ENCODE measurements at regions not wholly inside any gene's neighbourhood (a gene's known extent, or its start where the extent isn't known, plus 50 kb on each side); places are given as distances from the start of the nearest gene placed in this dataset.
A peak's percentile ranks its signal among the peaks of the same experiment; 100 is the strongest.
"Not testable (repeated sequence)": the region's sequence is repeated elsewhere in the genome, so short reads cannot be mapped to it uniquely, and the experiment has no call there.

DNA sequence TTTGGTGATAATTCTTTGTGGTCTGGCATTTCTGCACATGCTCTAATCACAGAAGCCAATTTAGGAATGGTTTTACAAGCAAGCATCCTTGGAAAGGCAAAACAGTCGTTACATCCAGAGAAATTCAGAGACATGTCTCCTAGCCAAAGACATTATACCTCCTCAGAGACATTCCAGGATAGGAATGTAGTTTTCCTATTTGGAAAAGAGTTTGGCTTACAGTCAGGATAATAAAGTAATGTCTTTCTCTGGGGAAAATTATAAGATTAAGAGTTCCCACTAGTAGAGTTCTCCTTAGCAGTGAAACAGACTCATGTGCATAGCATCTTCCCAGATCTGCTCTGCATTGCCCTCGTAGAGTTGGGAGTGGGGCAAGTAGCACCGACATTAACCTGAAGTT is 753.6 kb upstream of the TMEFF2 start:
- no peak for DNase-seq (ENCODE audit: unreplicated experiment)
- Mint-ChIP-seq H3K27ac (ENCODE audit: low read depth, unreplicated experiment) (no peak overlapping the region), H3K36me3 (ENCODE audit: insufficient read depth, unreplicated experiment) (no peaks in the 10 kb centered on the region), H3K4me1 (ENCODE audit: insufficient read depth, unreplicated experiment) (no peaks in the 10 kb centered on the region), H3K27me3 (ENCODE audit: insufficient read depth, unreplicated experiment) (no peaks in the 10 kb centered on the region), H3K4me3 (ENCODE audit: unreplicated experiment) (no peak overlapping the region), H3K9me3 (ENCODE audit: unreplicated experiment) (peaks cover 4% of the 10 kb centered on the region)
- TF ChIP-seq, protein P1, sequence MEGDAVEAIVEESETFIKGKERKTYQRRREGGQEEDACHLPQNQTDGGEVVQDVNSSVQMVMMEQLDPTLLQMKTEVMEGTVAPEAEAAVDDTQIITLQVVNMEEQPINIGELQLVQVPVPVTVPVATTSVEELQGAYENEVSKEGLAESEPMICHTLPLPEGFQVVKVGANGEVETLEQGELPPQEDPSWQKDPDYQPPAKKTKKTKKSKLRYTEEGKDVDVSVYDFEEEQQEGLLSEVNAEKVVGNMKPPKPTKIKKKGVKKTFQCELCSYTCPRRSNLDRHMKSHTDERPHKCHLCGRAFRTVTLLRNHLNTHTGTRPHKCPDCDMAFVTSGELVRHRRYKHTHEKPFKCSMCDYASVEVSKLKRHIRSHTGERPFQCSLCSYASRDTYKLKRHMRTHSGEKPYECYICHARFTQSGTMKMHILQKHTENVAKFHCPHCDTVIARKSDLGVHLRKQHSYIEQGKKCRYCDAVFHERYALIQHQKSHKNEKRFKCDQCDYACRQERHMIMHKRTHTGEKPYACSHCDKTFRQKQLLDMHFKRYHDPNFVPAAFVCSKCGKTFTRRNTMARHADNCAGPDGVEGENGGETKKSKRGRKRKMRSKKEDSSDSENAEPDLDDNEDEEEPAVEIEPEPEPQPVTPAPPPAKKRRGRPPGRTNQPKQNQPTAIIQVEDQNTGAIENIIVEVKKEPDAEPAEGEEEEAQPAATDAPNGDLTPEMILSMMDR (IDR thresholded peaks at IDR 0.05; ENCODE audit: unreplicated experiment) = no peak
- no TSS peak for BruUV-seq (replicated peaks)
- ChIA-PET CTCF (no interaction called here), POLR2A (no interaction called here)
- intact Hi-C loops (cut with micrococcal nuclease) = no loop called here

- Mint-ChIP-seq H3K4me3 (ENCODE audit: unreplicated experiment) (no peak overlapping the region), H3K27me3 (ENCODE audit: insufficient read depth, unreplicated experiment) (no peaks in the 10 kb centered on the region), H3K27ac (ENCODE audit: low read depth, unreplicated experiment) (no peak overlapping the region), H3K4me1 (ENCODE audit: insufficient read depth, unreplicated experiment) (no peaks in the 10 kb centered on the region), H3K9me3 (ENCODE audit: unreplicated experiment) (peaks cover 13% of the 10 kb centered on the region), H3K36me3 (ENCODE audit: insufficient read depth, unreplicated experiment) (no peaks in the 10 kb centered on the region)
- ChIA-PET POLR2A (no interaction called here), CTCF (interaction anchor here (0.6 kb wide), 1 partner anchor 158 kb away, joined by 3 read pairs; no protein-coding TSS in a partner anchor)
- no TSS peak for BruUV-seq (replicated peaks)
- TF ChIP-seq, protein P1 (IDR thresholded peaks at IDR 0.05; ENCODE audit: unreplicated experiment) = no peak
- intact Hi-C loops (cut with micrococcal nuclease) = no loop called here
- DNase-seq (ENCODE audit: unreplicated experiment) = no peak
Observed at GRCh38 chr2:192947352-192947751, 752.6 kb upstream of the TMEFF2 start.

DNA sequence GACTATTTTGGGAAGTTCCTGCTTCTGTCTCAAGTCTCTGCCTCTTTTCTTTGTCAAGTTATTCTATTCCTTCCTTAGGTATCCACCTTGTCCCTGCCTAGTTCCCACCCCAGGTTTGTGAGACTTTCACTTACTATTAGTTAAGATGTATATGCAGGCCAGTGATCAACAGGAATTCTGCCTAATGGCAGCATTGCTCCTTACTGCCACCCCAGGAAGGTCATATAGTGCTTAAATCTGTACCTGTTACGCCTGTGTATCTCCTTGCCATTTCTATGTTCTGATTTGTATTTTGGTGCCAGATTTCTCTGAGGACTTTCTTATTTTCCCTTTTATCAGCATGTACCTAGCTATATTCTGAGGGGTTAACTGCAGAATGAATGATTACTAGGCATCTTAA is 746.0 kb upstream of the TMEFF2 start:
- Mint-ChIP-seq H3K9me3 (ENCODE audit: unreplicated experiment) (peaks cover 13% of the 10 kb centered on the region), H3K4me3 (ENCODE audit: unreplicated experiment) (no peak overlapping the region), H3K36me3 (ENCODE audit: insufficient read depth, unreplicated experiment) (no peaks in the 10 kb centered on the region), H3K4me1 (ENCODE audit: insufficient read depth, unreplicated experiment) (peaks cover 9% of the 10 kb centered on the region), H3K27me3 (ENCODE audit: insufficient read depth, unreplicated experiment) (no peaks in the 10 kb centered on the region), H3K27ac (ENCODE audit: low read depth, unreplicated experiment) (no peak overlapping the region)
- POLR2A ChIA-PET = no interaction called here
- TF ChIP-seq, protein P1 (IDR thresholded peaks at IDR 0.05; ENCODE audit: unreplicated experiment) = no peak
- BruUV-seq (replicated peaks) = no TSS peak
- CTCF ChIA-PET = no interaction called here
- intact Hi-C loops (cut with micrococcal nuclease) = no loop called here
- DNase-seq (ENCODE audit: unreplicated experiment) = no peak

- Mint-ChIP-seq H3K27ac (ENCODE audit: low read depth, unreplicated experiment) (no peak overlapping the region), H3K9me3 (ENCODE audit: unreplicated experiment) (no peaks in the 10 kb centered on the region), H3K4me3 (ENCODE audit: unreplicated experiment) (no peak overlapping the region), H3K27me3 (ENCODE audit: insufficient read depth, unreplicated experiment) (no peaks in the 10 kb centered on the region), H3K4me1 (ENCODE audit: insufficient read depth, unreplicated experiment) (no peaks in the 10 kb centered on the region), H3K36me3 (ENCODE audit: insufficient read depth, unreplicated experiment) (no peaks in the 10 kb centered on the region)
- POLR2A ChIA-PET = no interaction called here
- intact Hi-C loops (cut with micrococcal nuclease) = no loop called here
- TF ChIP-seq, protein P1 (IDR thresholded peaks at IDR 0.05; ENCODE audit: unreplicated experiment) = no peak
- no peak for DNase-seq (ENCODE audit: unreplicated experiment)
- BruUV-seq (replicated peaks) = no TSS peak
- CTCF ChIA-PET = no interaction called here
Observed at GRCh38 chr2:192932376-192932775, 737.6 kb upstream of the TMEFF2 start.

GRCh38 chr2:192921631-192922030 is 726.9 kb upstream of the TMEFF2 start:
- H3K27me3 Mint-ChIP-seq (ENCODE audit: insufficient read depth, unreplicated experiment); H3K27ac Mint-ChIP-seq (ENCODE audit: low read depth, unreplicated experiment); POLR2A ChIA-PET; H3K4me3 Mint-ChIP-seq (ENCODE audit: unreplicated experiment); H3K9me3 Mint-ChIP-seq (ENCODE audit: unreplicated experiment); BruUV-seq (replicated peaks); H3K4me1 Mint-ChIP-seq (ENCODE audit: insufficient read depth, unreplicated experiment); intact Hi-C loops (cut with micrococcal nuclease); H3K36me3 Mint-ChIP-seq (ENCODE audit: insufficient read depth, unreplicated experiment): not testable (repeated sequence)
- CTCF ChIA-PET = interaction anchor here (0.6 to 1.0 kb wide), 3 partner anchors 215 to 768 kb away, joined by 3 read pairs; no protein-coding TSS in a partner anchor
- DNase-seq (ENCODE audit: unreplicated experiment) = peak; percentile 55
